ENCODE measurements at regions not wholly inside any gene's neighbourhood (a gene's known extent, or its start where the extent isn't known, plus 50 kb on each side); places are given as distances from the start of the nearest gene placed in this dataset.

GRCh38 chr16:80459966-80460365 lies 80.8 kb upstream of the DYNLRB2 start:
- ATAC-seq, result no peak
- no peak for TF ChIP-seq ZFP3 (CRISPR knock-in tag; IDR thresholded peaks at IDR 0.05)
- TF ChIP-seq ZNF8 (CRISPR knock-in tag; IDR thresholded peaks at IDR 0.05), result no peak
- TF ChIP-seq PPARA (CRISPR knock-in tag; IDR thresholded peaks at IDR 0.05; ENCODE audit: borderline replicate concordance), result no peak
- TF ChIP-seq BACH2 (CRISPR knock-in tag; IDR thresholded peaks at IDR 0.05; ENCODE audit: borderline replicate concordance), result no peak
- no peak for TF ChIP-seq ZNF565 (CRISPR knock-in tag; conservative IDR thresholded peaks at IDR 0.05; ENCODE audit: low read depth)
- no peak for TF ChIP-seq ESRRG (CRISPR knock-in tag; IDR thresholded peaks at IDR 0.05)
- TF ChIP-seq OSR1 (CRISPR knock-in tag; IDR thresholded peaks at IDR 0.05), result no peak
- no peak for TF ChIP-seq ZC3H10 (CRISPR knock-in tag; IDR thresholded peaks at IDR 0.05)
- no peak for TF ChIP-seq ZNF70 (CRISPR knock-in tag; IDR thresholded peaks at IDR 0.05)
- no peak for TF ChIP-seq TSHZ2 (CRISPR knock-in tag; IDR thresholded peaks at IDR 0.05)
- TF ChIP-seq CSDC2 (CRISPR knock-in tag; IDR thresholded peaks at IDR 0.05), result no peak
- no peak for TF ChIP-seq ISL1 (CRISPR knock-in tag; IDR thresholded peaks at IDR 0.05)
- TF ChIP-seq PATZ1 (CRISPR knock-in tag; IDR thresholded peaks at IDR 0.05; ENCODE audit: borderline replicate concordance), result no peak
- TF ChIP-seq ARNTL (CRISPR knock-in tag; IDR thresholded peaks at IDR 0.05; ENCODE audit: borderline replicate concordance, low read depth), result no peak
- no peak for TF ChIP-seq TOX (CRISPR knock-in tag; IDR thresholded peaks at IDR 0.05; ENCODE audit: borderline replicate concordance)
- TF ChIP-seq CSRNP3 (CRISPR knock-in tag; IDR thresholded peaks at IDR 0.05), result no peak
- TF ChIP-seq RARB (CRISPR knock-in tag; IDR thresholded peaks at IDR 0.05), result no peak
- TF ChIP-seq SNAI2 (CRISPR knock-in tag; IDR thresholded peaks at IDR 0.05), result no peak
- TF ChIP-seq GLIS3 (CRISPR knock-in tag; IDR thresholded peaks at IDR 0.05), result no peak
- no peak for TF ChIP-seq ZFP30 (CRISPR knock-in tag; IDR thresholded peaks at IDR 0.05)

DNA sequence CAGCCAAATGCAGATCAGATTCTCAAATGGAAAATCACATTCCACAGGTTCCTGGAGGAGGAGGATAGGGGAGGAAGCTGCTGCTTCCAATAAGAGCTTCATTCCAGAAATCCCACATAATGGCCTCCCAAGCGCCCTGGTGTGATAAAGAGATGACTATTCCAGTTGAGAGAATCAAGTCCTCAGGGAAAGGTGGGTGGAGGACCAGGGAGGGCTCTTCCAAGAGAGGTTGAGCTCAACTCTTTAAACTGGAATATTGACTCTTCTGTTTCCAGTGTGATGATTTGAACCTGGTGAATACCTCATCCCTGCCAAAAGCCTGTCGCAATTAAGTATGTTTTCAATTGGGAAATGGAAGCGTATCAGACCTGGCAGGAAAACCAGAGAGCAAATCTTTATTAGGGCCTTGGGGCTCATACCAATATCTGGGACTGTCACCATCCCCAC lies 81.4 kb upstream of the DYNLRB2 start:
- TF ChIP-seq ZC3H10 (CRISPR knock-in tag; IDR thresholded peaks at IDR 0.05) (no peak), CSDC2 (CRISPR knock-in tag; IDR thresholded peaks at IDR 0.05) (no peak), ZNF565 (CRISPR knock-in tag; conservative IDR thresholded peaks at IDR 0.05; ENCODE audit: low read depth) (no peak), ZFP30 (CRISPR knock-in tag; IDR thresholded peaks at IDR 0.05) (no peak), TCF4 (CRISPR knock-in tag; IDR thresholded peaks at IDR 0.05; ENCODE audit: borderline replicate concordance) (no peak), TSHZ2 (CRISPR knock-in tag; IDR thresholded peaks at IDR 0.05) (no peak), ARNTL (CRISPR knock-in tag; IDR thresholded peaks at IDR 0.05; ENCODE audit: borderline replicate concordance, low read depth) (no peak)
- no peak for ATAC-seq

- ATAC-seq, result no peak
- no peak for TF ChIP-seq ZNF8 (CRISPR knock-in tag; IDR thresholded peaks at IDR 0.05)
- TF ChIP-seq TCF4 (CRISPR knock-in tag; IDR thresholded peaks at IDR 0.05; ENCODE audit: borderline replicate concordance), result no peak
- no peak for TF ChIP-seq RARB (CRISPR knock-in tag; IDR thresholded peaks at IDR 0.05)
- TF ChIP-seq ZFP3 (CRISPR knock-in tag; IDR thresholded peaks at IDR 0.05), result no peak
- TF ChIP-seq CSRNP3 (CRISPR knock-in tag; IDR thresholded peaks at IDR 0.05), result no peak
Measured at GRCh38 chr16:80457871-80458270, 82.9 kb upstream of the DYNLRB2 start.
